Smooth muscle cell (in vitro differentiated cells): ENCODE measurements at regions not wholly inside any gene's neighbourhood (a gene's known extent, or its start where the extent isn't known, plus 50 kb on each side); places are given as distances from the start of the nearest gene placed in this dataset.
"Not testable (repeated sequence)": the region's sequence is repeated elsewhere in the genome, so short reads cannot be mapped to it uniquely, and the experiment has no call there.

Experiments
- DNase-seq: peaks from one replicate; lab custom pipeline; 2025; ENCODE audit not compliant: unreplicated experiment; lab: John Stamatoyannopoulos, UW
- H2AFZ ChIP-seq: fragments of 200-600 bp; sonication (generic); 2 replicates; pipeline ENCODE4 v1.6.0; 2016; ENCODE audit warnings: antibody characterized with exemption, low read depth, mild to moderate bottlenecking
- H3F3A ChIP-seq: fragments of 200-600 bp; sonication (generic); 2 replicates; pipeline ENCODE4 v1.6.0; 2017; ENCODE audit warnings: antibody characterized with exemption, low read depth
- H3K27ac ChIP-seq: fragments of 200-600 bp; sonication (generic); 2 replicates; pipeline ENCODE4 v1.5.1; 2016; ENCODE audit warnings: low read depth, mild to moderate bottlenecking
- H3K27me3 ChIP-seq: fragments of 200-600 bp; sonication (generic); 2 replicates; pipeline ENCODE4 v1.6.1; 2016; ENCODE audit warnings: low read depth, mild to moderate bottlenecking
- H3K36me3 ChIP-seq: fragments of 200-600 bp; sonication (generic); 2 replicates; pipeline ENCODE4 v1.5.1; 2016; ENCODE audit warnings: low read depth
- H3K4me1 ChIP-seq: fragments of 200-600 bp; sonication (generic); 2 replicates; pipeline ENCODE4 v1.5.1; 2016; ENCODE audit warnings: low read depth
- H3K4me2 ChIP-seq: fragments of 200-600 bp; sonication (generic); 2 replicates; pipeline ENCODE4 v1.6.0; 2016; ENCODE audit warnings: mild to moderate bottlenecking
- H3K4me3 ChIP-seq: fragments of 200-600 bp; sonication (generic); 2 replicates; pipeline ENCODE4 v1.5.1; 2016; ENCODE audit warnings: mild to moderate bottlenecking
- H3K79me2 ChIP-seq: fragments of 200-600 bp; sonication (generic); 2 replicates; pipeline ENCODE4 v1.6.0; 2016; ENCODE audit warnings: low read depth, mild to moderate bottlenecking
- H3K9ac ChIP-seq: fragments of 200-600 bp; sonication (generic); 2 replicates; pipeline ENCODE4 v1.6.0; 2016; ENCODE audit warnings: low read depth
- H3K9me3 ChIP-seq: fragments of 200-600 bp; sonication (generic); replicated peaks from 2 replicates; pipeline ENCODE4 v1.5.1; 2016; ENCODE audit warnings: low read depth
- H4K20me1 ChIP-seq: fragments of 200-600 bp; sonication (generic); 2 replicates; pipeline ENCODE4 v1.6.0; 2016; ENCODE audit warnings: low read depth
- WGBS: methylation state at CpG from one replicate; pipeline ENCODE4 v1.1.7; 2016; ENCODE audit warnings: low lambda C conversion rate; 5-methylcytosine and 5-hydroxymethylcytosine counted together
- TF ChIP-seq, protein P1 (sequence below): fragments of 200-600 bp; sonication (generic); IDR thresholded peaks from 2 replicates; pipeline ENCODE4 v1.5.1; 2017; ENCODE audit warnings: borderline replicate concordance, mild to moderate bottlenecking, antibody characterized with exemption; ENCODE audit not compliant: insufficient read depth, poor library complexity, severe bottlenecking

DNA sequence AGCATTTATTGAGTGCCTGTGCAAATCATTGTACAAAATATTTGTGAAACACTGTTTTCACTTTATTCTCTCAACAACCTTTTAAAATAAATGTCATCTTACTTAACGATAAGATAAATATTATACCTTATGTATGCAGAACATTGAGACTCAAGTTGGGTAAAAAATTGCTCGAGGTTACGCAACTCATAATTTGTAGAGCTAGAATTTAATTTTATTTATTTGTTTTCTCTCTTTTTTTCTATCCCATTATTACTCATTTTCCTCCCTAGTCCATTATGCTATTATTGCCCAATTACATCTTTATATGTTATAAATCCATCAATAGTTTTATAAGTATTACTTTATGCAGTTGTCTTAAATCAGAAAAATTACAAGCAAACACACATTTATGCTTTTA lies 77.4 kb upstream of the ELOVL5 start:
- no peaks in the 10 kb centered on the region for H3K9me3 ChIP-seq

DNA sequence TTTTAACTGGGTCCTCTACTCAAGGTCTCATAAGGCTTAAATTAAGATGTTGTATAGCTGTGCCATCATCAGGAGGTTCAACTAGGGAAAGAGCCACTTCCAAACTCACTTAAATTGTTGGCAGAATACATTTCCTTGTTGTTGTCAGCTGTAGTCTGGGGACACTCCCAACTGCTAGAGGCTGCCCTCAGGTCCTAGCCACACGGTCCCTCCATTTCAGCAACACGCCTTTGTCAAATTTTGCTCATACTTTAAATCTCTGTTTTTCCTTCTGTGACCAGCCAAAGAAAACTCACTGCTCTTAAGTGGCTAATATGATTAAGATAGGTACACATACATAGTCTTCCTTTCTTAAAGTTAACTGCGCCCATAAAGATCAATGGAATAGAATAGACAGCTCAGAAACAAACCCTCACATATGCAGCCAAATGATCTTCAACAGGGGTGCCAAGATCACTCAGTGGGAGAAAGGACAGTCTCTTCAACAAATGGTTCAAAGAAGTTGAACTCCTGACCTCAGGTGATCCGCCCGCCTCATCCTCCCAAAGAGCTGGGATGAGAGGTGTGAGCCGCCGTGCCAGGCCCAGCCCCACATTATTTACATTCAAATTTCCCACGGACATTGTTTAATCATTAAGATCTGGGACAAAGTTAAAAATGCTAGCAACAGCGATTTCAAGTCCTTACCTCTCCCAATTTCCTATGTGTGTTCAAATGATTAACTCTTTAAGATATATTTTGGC lies 76.4 kb upstream of the ELOVL5 start:
- Histone ChIP-seq H3K4me3 (no peak overlapping the region), H3K79me2 (no peaks in the 10 kb centered on the region), H3K9me3 (no peaks in the 10 kb centered on the region), H3F3A (no peaks in the 10 kb centered on the region), H3K27me3 (no peaks in the 10 kb centered on the region), H3K4me2 (no peak overlapping the region), H3K27ac (no peak overlapping the region), H3K4me1 (no peaks in the 10 kb centered on the region), H4K20me1 (no peaks in the 10 kb centered on the region), H3K9ac (no peak overlapping the region), H2AFZ (no peak overlapping the region), H3K36me3 (no peaks in the 10 kb centered on the region)
- DNase-seq: no peak
- TF ChIP-seq, protein P1, sequence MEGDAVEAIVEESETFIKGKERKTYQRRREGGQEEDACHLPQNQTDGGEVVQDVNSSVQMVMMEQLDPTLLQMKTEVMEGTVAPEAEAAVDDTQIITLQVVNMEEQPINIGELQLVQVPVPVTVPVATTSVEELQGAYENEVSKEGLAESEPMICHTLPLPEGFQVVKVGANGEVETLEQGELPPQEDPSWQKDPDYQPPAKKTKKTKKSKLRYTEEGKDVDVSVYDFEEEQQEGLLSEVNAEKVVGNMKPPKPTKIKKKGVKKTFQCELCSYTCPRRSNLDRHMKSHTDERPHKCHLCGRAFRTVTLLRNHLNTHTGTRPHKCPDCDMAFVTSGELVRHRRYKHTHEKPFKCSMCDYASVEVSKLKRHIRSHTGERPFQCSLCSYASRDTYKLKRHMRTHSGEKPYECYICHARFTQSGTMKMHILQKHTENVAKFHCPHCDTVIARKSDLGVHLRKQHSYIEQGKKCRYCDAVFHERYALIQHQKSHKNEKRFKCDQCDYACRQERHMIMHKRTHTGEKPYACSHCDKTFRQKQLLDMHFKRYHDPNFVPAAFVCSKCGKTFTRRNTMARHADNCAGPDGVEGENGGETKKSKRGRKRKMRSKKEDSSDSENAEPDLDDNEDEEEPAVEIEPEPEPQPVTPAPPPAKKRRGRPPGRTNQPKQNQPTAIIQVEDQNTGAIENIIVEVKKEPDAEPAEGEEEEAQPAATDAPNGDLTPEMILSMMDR: no peak
- WGBS: 94% methylated on average over 9 of the region's 9 CpGs

More for the DNA sequence above, 77.4 kb upstream of the ELOVL5 start:
- H3K4me2 ChIP-seq: no peak overlapping the region
- TF ChIP-seq, protein P1: no peak
- H2AFZ ChIP-seq: no peak overlapping the region
- no peak overlapping the region for H3K27ac ChIP-seq
- H3K9ac ChIP-seq: no peak overlapping the region
- H3K36me3 ChIP-seq: no peaks in the 10 kb centered on the region
- H4K20me1 ChIP-seq: no peaks in the 10 kb centered on the region
- no peaks in the 10 kb centered on the region for H3F3A ChIP-seq
- DNase-seq: no peak
- no peak overlapping the region for H3K4me3 ChIP-seq
- H3K4me1 ChIP-seq: no peaks in the 10 kb centered on the region
- H3K27me3 ChIP-seq: no peaks in the 10 kb centered on the region
- H3K79me2 ChIP-seq: no peaks in the 10 kb centered on the region
- 97% methylated on average over 3 of the region's 3 CpGs for WGBS

DNA sequence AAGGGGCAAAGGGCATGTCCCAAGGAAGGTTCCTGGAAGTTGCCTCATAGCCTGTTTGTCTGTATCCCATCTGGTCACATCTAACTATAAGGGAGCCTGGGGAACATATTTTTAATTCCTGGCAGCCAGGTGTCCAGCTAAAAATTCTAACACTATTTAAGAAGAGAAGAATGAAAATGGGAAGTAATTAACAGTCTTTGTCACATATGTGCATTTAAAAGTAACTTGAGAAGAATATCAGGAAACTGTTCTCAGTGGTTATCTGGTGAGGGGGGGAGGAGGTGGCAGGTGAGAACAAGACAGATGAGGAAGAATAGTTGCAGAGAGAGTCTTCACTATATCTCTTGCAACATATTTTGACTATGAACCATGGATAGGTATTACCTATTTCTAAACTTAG lies 75.5 kb upstream of the ELOVL5 start:
- no peaks in the 10 kb centered on the region for H3K36me3 ChIP-seq
- DNase-seq: no peak
- no peaks in the 10 kb centered on the region for H3F3A ChIP-seq
- no peak overlapping the region for H3K4me3 ChIP-seq
- H4K20me1 ChIP-seq: no peaks in the 10 kb centered on the region
- H2AFZ ChIP-seq: no peak overlapping the region
- no peaks in the 10 kb centered on the region for H3K4me1 ChIP-seq
- no peaks in the 10 kb centered on the region for H3K79me2 ChIP-seq
- H3K4me2 ChIP-seq: no peak overlapping the region
- no peaks in the 10 kb centered on the region for H3K9me3 ChIP-seq
- no peak overlapping the region for H3K9ac ChIP-seq
- H3K27ac ChIP-seq: no peak overlapping the region
- no peaks in the 10 kb centered on the region for H3K27me3 ChIP-seq
- TF ChIP-seq, protein P1: no peak

DNA sequence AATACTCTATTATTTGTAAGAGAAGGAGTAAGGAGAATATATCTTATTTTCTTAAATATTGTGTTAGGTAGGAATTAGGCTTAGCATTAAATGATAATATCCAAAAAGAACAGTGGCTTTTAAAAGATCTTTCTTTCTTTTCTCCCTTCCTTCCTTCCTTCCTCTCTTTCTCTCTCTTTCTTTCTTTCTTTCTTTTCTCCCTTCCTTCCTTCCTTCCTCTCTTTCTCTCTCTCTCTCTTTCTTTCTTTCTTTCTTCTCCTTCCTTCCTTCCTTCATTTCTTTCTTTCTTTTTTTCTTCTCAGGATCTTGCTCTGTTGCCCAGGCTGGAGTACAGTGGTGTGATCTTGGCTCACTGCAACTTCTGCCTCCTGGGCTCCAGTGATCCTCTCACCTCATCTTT lies 74.8 kb upstream of the ELOVL5 start:
- H4K20me1 ChIP-seq, H3K9ac ChIP-seq, H3K27ac ChIP-seq, H3K9me3 ChIP-seq, H2AFZ ChIP-seq, H3K4me2 ChIP-seq, H3K4me3 ChIP-seq, H3F3A ChIP-seq, DNase-seq, H3K79me2 ChIP-seq, H3K27me3 ChIP-seq, H3K4me1 ChIP-seq, H3K36me3 ChIP-seq: not testable (repeated sequence)
